ENCODE measurements at regions not wholly inside any gene's neighbourhood (a gene's known extent, or its start where the extent isn't known, plus 50 kb on each side); places are given as distances from the start of the nearest gene placed in this dataset.

GRCh38 chr2:10977621-10978020 lies 65.9 kb downstream of the KCNF1 start:
- no peaks in the 10 kb centered on the region for H3K9me3 ChIP-seq (replicated peaks; ENCODE audit: control insufficient read depth, insufficient read depth, low read length)
- H3K27me3 ChIP-seq (ENCODE audit: control insufficient read depth in 2 of 2, insufficient read depth in 2 of 2, low read length in 2 of 2) = peaks cover 0 to 10% of the 10 kb centered on the region in 2 experiments
- no peaks in the 10 kb centered on the region for H3K79me2 ChIP-seq (ENCODE audit: control insufficient read depth, insufficient read depth, low read length)
- intact Hi-C loops (cut with micrococcal nuclease) (no loop called here), dilution Hi-C loops (cut with MboI; ENCODE audit: extremely low pct_ligation_motif_present, low sequenced_read_pairs) (no loop called here)
- no peak overlapping the region for H3K4me2 ChIP-seq (ENCODE audit: insufficient read depth, low read length)
- FAIRE-seq (no peak), DNase-seq (ENCODE audit: low read depth, low spot score) (no peak)
- no peak overlapping the region for H3K4me3 ChIP-seq (replicated peaks in 1 of 3; ENCODE audit: insufficient read depth in 1 of 3, low read depth in 1 of 3, low read length in 3 of 3)
- ChIA-PET CTCF (interaction anchor here (1.1 kb wide), 1 partner anchor 10 kb away, joined by 3 read pairs; no protein-coding TSS in a partner anchor), POLR2A (no interaction called here)
- H4K20me1 ChIP-seq (replicated peaks; ENCODE audit: control insufficient read depth, extremely low read depth, insufficient read depth, low read length) = no peaks in the 10 kb centered on the region
- H3K36me3 ChIP-seq (ENCODE audit: control insufficient read depth in 2 of 2, extremely low read depth in 1 of 2, insufficient read depth in 2 of 2, low read length in 2 of 2) = no peaks in the 10 kb centered on the region
- no peak overlapping the region for H3K9ac ChIP-seq (replicated peaks; ENCODE audit: extremely low read depth, insufficient read depth, low read length)
- H3K4me1 ChIP-seq (ENCODE audit: control insufficient read depth, extremely low read depth, insufficient read depth, low read length) = no peaks in the 10 kb centered on the region
- no peaks in the 10 kb centered on the region for H3K9me1 ChIP-seq (replicated peaks; ENCODE audit: control insufficient read depth, extremely low read depth, insufficient read depth, low read length)
- H3K27ac ChIP-seq (ENCODE audit: insufficient read depth, low read depth, low read length) = no peak overlapping the region
- H2AFZ ChIP-seq (ENCODE audit: low read depth, low read length) = no peak overlapping the region
- no peak for TF ChIP-seq EZH2 (IDR thresholded peaks at IDR 0.05; ENCODE audit: borderline replicate concordance, low read depth, low read length, severe bottlenecking)
- TF ChIP-seq FOS (IDR thresholded peaks at IDR 0.05; ENCODE audit: borderline replicate concordance, insufficient read depth, low read length) = no peak
- TF ChIP-seq MYC (IDR thresholded peaks at IDR 0.05; ENCODE audit: low read depth, low read length) = no peak
- TF ChIP-seq GATA2 (IDR thresholded peaks at IDR 0.05; ENCODE audit: insufficient read depth, insufficient read length, low read depth, low read length) = no peak
- no peak for TF ChIP-seq MAX (IDR thresholded peaks at IDR 0.05; ENCODE audit: insufficient read depth, insufficient read length)
- TF ChIP-seq POLR2AphosphoS5 (IDR thresholded peaks at IDR 0.05; ENCODE audit: insufficient read depth, low read depth, low read length) = no peak
- TF ChIP-seq CTCF (IDR thresholded peaks at IDR 0.05; ENCODE audit: extremely low read depth in 1 of 2, insufficient read depth in 1 of 2, low read depth in 1 of 2, low read length in 2 of 2) = no peak
- no peak for TF ChIP-seq POLR2A (IDR thresholded peaks at IDR 0.05; ENCODE audit: low read depth, low read length)
- no peak for TF ChIP-seq JUN (IDR thresholded peaks at IDR 0.05; ENCODE audit: borderline replicate concordance, insufficient read depth, insufficient read length, low read depth)
- BruUV-seq (replicated peaks) = no TSS peak
